ENCODE measurements at regions not wholly inside any gene's neighbourhood (a gene's known extent, or its start where the extent isn't known, plus 50 kb on each side); places are given as distances from the start of the nearest gene placed in this dataset.

DNA sequence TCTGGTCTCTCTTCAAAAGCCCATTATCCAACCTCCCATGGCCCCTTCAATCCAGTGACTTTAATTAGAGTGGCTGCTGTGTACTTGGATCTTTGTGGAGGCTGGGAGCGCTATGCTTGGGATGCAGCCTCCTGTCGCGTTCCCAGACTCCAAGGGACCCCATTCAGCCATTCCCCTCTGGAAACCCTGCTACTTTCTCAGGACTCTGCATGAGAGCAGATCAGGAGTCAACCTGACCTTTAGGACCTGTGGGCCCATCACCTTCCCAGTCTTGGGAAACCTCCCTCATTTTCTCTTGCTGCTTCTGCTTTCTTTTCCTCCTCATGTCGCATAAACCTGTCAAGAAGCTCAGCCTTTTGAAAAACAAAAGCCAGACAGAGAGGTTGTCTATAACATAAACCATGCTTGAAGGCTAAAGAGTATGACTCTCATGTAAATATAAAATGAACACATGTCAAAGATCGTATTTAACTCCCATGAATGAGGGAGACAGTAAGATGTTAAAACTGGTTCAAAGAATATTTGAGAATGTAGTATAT, 143.1 kb upstream of the PELI1 start:
- no peak for DNase-seq

DNA sequence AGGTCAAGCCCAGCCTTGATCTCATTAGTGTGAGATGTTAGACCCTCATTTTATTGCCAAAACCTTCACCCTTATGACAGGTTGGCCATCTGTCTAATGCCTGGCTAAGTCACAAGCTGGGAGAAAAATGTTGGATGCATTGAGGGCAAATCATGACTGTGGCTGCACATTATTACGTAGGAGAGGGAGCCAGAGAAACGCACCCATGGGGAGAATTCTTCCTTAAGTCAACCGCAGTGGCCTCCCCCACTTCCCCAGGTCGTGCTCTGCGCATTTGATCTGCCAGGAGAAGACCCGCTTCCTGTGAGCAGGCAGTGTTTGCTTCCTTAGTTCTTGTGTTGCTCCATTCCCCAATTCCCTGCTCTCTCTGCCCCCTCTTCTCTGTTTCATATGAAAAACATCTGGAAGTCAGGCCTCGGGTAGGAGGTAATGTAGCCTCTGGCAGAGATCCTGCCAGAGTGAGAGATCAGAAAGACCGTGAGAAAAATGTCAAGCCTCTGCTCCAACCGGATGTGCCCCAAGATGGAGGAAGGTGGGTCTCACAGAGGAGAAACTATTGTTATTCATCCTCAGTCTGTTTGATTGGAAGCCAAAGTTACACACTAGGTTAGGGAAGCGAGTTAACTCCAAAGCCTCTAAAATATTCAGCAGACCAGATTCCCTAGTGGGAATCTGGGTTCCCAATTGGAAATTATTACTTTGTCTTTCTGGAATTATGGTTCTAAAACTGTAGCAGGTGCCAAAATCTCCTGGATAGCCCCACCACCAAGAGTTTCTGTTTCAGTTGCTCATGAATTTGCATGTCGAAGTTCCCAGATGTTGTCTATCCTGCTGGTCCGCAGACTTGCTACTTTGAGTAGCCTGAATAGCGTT, 144.3 kb upstream of the PELI1 start:
- DNase-seq = no peak

DNA sequence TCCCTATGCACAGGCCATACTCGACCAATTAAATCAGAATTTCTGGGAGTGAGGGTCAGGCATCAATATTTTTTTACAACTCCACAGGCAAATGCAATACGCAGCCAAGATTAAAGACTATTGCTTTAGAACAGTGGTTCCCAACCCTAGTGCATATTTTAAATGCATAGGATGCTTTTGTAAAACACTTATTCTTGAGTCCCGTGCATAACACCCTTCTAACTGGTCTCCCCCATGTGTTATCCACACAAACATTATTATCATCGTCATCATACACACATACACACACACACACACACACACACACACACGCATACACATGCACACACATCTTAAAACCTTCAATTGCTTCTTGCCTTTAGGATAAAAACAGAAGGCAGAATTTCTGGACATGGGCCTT, 145.0 kb upstream of the PELI1 start:
- DNase-seq = no peak

DNA sequence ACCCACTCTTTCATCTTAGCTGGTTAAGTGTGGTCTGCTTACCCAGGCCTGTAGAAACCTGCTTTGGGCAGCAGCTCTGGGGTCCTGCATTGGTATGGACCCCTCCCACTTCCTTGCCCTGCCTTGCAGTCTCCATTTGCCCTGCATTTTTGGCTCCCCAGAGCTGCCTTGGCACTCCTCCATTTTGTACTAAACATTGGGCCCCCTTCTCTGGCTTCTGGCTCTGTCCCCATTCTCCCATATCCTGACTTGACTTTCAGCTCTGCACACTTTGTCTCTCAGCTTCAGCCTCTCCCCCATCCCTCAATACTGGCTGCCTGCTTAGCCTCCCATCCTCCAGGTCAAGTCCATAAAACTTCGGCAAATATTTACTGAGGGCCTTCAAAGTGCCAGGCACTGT, 145.5 kb upstream of the PELI1 start:
- DNase-seq = no peak

DNA sequence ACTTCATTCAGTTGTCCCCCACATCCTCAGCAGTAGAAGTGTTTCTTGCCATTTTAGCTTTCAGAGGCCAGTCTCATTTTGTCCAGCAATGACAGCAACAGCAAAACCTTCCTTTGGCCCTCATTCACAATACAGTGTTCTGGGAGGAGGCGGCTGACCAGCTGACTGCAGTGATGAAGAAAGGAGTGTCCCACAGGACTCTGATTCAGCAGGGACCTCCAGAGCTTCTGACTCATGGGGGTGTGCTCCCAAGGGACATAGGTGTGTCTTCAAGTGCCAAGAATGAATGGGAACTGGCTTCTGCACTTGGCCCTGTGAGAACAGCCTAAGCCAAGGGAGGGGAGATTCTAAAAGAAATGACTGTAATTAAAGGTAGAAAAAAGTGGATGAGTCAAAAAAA, 147.0 kb upstream of the PELI1 start:
- no peak for DNase-seq

DNA sequence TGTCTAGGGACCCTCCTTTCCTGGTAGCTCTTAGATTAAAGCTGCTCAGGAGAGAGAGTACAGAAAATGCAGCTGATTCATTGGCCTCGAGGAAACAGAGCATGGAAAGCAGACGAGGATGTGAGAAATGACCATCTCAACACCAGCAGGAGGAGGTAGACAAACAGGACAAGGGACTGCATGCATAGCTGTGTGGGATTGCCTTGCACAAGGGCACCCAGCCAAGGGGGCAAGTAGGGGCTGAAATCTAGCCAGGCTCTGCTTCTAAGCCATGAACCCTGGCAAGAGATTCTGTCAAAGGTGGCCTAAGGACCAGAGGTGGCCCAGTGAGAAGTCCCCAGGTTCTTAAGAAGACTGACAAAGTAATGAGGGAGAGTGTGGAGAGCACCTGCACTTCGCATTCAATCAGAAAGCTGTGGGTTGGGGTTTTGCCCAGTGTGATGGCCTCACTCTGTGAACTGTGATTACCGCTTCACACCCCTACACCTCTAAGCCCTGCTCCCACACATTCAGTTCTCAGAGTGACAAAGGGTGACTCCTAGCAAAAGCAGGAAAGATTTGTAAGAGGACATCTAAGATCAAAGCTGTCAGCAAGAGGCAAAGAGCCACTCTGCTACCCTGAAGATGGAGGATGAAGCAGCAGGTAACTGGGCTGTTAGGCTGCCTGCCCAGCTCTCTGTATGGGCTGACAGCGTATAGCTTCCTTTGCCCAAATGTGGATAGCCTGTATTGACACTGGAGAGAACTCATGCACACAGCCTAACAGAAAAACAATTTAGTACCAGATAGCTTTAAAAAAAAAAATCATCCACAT, 151.3 kb upstream of the PELI1 start:
- no peak for DNase-seq

DNA sequence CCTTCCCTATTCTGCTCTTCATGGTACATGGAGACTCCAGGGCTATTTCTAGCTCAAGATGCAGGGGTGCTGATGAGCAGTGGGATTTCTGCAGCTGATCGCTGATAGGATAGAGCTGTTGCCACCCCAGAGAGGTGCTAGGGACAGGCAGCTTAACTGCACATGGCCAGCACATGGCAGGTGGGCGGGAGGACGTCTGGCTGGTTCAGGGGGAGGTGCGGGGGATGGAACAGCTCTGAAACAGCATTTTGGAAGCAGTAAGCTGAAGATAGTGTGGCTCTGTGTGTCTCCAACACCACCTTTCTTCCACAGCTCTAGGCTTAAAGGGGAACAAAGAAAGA, 151.9 kb upstream of the PELI1 start:
- DNase-seq = no peak

DNA sequence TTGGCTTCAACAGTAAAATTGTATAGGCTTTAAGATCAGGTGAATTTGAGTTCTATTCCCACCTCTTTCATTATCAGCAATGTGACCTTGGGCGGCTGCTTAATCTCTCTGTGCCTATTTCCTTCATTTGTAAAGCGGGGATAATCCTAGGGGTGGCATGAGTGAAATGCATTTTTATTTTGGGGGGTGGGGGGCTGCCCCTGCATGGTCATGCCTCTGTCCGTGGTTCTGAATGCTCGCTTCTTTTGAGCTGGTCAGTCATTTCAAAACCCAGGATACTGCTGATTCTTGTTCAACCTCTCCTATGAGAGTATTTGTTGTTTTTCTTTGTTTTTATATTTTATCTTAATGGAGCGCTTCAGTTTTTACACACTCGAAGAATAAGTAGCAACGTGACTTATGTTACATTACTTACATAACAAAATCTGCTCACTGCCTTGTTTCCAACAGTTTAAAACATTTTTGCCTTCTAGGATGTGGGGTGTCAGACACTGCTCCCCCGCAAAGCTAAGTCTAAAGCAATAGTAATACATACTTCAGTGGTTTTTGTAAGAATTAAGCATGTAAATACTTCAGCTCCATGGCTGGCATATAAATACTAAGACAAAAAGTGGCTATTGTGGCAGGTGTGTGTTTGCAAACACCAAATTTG, 152.6 kb upstream of the PELI1 start:
- DNase-seq = no peak

DNA sequence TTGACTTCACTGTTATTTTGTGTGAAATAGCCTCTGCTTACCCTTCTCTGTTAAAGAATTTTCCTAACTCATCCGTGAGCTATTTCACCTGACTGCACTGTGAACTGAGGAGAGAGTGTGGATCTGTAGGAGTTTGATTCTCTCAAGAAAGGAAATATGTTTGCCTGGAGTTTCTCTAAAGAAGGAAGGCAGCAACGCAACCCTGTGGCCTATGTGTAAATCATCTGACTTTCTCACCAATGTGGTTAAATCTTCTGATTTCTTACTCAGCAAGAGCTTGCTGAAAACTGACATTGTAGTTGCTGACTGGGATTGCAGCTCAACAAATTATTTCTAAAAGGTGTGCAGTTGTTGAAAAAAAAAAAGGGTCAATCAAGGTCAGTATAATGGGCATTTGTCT, 153.9 kb upstream of the PELI1 start:
- no peak for DNase-seq

DNA sequence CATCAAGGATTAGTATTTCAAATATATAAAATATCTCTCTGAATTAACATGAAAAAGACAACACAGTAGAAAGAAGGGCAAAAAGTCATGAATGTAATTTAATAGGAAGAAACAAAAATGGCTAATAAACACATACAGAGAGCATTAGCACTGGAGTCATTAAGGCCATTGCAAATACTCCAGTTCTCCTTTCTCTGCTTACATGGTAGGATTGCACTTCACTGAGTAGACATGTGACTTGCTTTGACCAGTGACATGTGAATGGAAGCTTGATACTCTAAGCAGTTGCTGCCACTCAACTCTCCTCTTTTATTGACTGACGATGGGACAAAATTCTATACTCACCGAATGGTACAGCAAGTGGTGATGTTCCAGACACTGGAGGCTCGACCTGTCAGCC, 153.9 kb upstream of the LGALSL start:
- DNase-seq = no peak

DNA sequence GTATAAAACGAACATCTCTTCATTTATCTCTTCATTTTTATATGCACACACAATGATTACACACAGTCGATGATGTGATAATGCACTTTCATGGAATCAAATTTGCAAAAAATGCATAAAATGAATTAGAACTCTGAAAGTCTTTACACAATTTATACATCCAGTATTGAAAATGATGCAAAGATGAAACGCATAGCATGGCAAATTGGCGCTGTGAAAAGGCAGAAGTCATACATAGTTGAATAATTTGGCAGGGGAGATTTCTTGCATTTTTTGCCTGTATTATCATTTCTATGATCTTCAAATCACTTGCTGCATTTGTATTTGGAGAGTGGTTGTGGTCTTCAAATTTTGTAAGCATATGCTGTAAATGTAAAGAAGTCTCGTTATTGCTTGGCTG, 150.7 kb upstream of the LGALSL start:
- DNase-seq = no peak

DNA sequence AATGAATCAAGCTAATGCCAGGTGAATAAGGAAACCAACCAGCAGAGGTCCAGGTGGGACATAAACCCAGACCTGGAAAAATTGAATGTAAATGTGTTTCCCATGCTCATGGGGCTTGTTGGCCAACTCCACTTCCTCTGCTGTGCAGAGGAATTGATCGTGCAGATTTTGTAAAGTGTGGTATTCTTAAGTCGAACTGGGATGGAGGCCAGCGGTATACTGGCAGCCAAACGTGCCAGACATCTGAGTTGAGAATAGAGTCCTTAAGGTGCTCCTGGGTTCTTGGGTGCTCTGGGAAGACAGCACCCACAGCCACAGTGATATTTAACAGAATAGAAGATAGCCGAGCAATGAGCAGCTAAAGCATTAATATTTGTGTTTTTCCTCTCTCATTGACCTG, 146.5 kb upstream of the LGALSL start:
- DNase-seq = no peak

DNA sequence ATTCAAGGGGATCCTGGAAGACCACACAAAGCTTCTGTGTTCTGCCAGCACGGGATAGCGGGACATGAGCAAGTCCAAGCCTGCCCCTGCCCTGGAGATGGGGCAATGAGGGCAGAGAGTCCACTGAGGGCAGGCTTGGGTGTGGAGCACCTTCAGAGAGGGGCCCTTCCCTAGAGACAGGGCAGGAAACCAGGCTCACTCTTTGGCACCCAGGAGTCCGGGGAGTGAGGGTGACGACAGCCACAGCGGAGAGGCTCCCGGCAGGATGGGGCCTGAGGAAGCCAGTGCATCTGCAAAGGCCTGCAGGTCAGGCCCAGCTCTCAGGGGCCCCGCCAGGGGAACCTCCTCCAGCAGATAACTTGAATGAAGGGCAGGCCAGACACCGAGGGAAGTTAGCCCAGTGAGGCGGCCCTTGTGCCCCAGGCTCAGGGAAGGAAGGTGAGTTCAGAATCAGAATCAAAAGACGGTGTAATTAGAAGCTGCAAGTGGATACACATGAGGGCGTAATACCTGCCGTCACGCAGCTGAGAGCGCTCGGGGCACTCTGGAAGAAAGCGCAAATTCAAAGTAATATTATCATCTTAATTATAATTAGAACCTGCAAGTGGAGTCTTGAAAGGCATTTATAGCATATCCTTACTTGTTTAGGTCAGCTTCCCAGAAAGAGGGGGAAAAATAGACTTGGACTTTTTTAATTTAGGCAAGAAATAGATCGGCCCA, 142.6 kb upstream of the LGALSL start:
- DNase-seq = no peak

DNA sequence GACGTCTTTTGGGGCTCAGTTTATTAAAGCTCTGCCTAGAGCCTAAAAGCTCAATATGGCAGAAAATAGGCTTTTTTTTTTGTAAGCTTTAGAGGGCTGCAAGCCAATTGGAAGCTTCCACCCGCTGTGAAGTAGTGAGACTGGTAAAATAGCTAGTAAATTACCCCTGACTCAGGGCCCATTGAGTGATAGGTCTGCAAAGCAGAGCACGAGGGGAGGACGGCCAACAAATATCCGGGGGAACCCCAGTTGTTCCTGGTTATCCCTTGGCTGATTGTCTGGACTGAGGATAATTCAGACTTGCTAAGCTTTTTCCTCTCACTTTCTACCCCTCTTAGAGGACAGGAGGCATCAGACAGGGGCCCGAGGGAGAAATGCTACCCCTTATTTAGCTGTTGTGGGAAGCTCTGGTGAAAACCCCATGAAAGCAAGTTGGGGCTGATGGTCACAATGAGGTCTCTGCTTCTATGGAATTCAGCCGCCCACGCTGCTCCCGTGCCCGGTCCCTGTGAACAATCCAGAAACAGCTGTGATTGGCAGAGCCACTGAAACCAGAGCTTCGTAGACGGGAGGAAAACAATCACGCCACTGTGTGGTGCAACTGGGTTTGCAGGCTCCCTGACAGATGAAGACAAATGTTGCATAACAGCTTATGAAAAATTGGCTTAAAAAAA, 141.9 kb upstream of the LGALSL start:
- peak; percentile 54 for DNase-seq

DNA sequence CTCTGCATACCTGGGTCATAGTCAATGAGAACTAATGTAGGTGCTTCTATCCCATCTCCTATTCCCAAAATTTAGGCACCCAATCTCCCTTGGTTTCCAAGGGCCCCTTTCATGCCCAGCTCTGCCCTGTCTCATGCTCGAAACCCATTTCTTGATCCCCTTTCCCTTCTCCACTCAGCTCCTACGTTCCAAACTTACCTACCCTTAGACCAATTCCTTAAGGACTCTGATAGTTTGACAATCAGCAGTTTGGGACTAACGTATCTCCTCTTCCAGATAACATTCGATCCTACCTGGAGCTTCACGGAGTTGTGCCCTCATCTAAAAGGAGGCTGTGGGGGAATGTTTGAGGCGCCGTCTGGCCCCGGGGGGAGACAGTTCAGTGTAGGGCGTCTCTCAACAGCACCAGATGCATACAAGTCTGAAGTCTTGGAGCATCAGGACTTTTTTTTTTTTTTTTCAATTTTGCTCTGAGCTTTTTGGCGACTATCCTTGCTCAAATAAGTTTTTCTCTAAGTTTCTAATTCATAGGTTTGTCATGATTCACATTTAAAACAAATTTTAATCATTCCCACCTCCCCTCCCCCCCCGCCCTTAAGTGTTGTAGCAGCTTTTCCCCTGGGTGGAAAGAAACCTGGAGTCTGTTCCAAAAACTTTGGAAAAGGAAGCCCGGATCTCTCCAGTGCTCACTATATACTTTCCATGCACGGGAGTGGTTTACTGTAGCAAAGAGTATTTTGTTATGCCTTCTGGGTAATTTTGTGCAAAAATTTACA, 141.2 kb upstream of the LGALSL start:
- no peak for DNase-seq

DNA sequence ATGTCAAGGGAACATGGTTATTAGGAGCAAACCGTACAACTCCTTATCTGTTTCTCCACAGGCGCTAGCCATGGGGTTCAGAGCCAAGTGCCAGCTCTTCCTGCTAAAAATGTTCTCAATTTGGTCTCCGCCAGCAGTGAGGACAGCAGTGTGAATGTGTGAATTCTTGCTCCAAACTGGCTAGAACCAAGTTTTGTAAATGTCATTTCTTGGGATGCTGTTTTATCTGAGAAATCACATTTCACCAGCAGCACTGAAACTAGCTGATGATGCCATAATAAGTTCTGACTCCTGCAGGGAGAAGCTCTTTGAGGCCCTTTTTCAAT, 140.6 kb upstream of the LGALSL start:
- DNase-seq = no peak

DNA sequence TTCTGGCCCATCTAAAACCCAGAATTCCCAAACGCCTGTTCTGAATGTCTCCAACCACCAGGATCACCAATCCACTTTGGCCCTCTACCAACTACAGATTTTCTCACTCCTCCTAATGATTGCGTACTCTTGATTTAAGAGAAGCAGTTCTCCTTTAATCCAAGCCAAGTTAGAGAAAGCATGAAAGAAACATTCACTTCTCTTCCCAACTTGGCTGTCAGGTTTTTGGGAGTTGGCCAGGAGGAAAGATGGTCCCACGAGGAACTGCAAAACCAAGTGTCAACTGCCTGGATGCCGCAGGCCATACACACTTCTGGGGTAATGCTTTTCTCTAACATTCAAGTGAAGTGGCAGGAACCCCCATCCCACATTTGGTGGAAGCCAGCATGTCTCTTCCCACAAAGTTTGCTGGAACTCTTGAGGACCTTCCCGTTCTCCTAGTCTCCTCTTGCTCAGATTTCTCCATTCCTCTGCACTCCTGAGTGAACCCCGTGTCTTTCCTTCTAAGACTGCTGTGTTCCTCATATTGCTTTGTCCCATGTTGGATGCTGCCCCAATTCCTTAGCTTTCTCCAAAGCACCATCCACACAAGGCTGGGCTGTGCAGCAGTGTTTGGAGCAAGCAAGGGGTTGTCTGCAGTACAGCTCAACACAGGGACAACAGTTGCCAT, 138.5 kb upstream of the LGALSL start:
- no peak for DNase-seq

DNA sequence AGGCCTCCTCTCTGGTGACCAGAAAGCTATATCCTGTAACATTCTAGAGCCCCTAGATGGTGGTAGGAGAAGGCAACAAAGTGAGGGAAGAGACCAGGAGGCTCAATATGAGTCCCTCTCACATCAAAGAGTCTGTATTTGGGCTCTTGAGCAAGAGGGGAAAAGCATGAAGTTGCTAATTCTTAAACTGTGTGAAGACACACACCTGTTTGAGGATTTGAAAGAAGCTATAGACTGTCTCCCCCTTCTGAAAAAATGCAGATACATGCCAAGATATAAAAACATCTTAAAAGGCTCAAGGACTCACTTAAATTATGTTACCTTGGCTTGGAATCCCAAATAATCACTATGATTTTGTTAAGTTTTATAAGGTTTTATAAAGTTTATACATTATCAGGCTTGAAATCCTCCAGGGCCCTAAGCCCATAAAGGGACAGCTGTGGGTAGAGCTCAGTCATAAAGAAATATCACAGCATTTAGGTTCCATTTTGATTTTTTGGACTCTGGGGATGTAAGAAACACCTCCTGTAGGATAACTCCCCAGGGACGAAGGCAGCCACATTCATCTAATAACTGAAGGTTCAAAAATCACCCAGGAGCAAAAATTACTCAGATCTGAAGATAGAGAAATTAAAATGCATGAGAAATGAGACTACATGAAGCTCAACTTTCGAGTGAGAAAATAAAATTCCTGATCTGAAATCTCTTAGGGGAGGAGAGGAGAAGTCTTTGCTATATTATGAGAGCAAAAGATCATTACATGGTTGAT, 136.1 kb upstream of the LGALSL start:
- DNase-seq = no peak

DNA sequence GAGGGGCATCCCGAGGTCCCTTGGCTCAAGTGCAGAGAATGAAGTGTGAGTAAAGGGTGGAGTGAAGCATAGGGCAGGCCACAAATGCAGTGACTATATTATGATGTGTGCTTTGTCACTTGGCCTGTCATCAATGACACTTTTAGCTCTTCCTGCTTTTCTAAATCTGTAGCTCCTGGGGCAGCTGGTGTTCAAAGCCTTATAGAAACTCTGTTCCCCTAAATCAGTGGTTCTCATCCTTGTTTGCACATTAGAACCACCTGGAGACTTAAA, 135.6 kb upstream of the LGALSL start:
- DNase-seq = no peak

DNA sequence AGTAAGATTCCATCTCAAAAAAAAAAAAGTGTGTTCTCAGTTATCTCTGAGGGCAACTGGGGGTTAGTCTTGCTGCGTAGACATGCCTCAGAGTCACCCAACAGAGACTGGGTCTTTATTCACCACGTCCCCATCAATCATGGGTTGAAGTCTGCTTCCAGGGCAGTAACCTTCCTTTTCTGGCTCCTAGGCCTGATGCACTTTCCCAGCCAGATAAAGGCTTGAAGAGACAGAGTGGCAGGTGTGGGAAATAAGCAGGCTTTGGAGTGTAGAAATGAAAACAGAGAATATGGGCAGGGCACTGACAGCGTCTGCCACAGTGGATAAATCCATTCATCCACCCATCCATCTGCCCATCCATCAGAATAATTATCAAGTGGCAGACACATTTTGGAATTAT, 134.1 kb upstream of the LGALSL start:
- no peak for DNase-seq

DNA sequence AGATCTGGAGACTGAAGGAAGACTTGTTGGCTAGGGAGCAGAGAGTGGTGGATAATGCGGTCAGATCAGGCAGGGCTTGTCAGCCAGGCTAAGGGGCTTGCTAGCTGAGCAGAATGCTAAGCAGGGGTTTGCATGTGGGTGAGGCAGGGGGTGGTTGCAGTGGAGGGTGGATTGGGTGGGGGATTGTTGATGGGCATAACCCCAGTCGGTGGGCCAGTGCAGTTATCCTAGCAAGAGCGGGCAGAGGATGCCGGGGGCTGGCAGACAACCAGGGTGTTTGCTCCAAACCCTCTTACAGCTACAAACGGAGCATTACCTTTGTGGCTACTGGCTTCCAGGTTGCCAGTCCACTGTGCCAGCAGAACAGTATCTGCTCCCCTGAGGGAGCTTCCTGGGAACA, 131.5 kb upstream of the LGALSL start:
- no peak for DNase-seq
